NCI-H2196 treated with DMSO at 0.1 percent for 48 hours (cell line): ENCODE measurements at regions not wholly inside any gene's neighbourhood (a gene's known extent, or its start where the extent isn't known, plus 50 kb on each side); places are given as distances from the start of the nearest gene placed in this dataset.
"Not testable (repeated sequence)": the region's sequence is repeated elsewhere in the genome, so short reads cannot be mapped to it uniquely, and the experiment has no call there.

Experiments
- DNase-seq: peaks from one replicate; lab custom pipeline; 2025; ENCODE audit not compliant: unreplicated experiment; lab: John Stamatoyannopoulos, UW

DNA sequence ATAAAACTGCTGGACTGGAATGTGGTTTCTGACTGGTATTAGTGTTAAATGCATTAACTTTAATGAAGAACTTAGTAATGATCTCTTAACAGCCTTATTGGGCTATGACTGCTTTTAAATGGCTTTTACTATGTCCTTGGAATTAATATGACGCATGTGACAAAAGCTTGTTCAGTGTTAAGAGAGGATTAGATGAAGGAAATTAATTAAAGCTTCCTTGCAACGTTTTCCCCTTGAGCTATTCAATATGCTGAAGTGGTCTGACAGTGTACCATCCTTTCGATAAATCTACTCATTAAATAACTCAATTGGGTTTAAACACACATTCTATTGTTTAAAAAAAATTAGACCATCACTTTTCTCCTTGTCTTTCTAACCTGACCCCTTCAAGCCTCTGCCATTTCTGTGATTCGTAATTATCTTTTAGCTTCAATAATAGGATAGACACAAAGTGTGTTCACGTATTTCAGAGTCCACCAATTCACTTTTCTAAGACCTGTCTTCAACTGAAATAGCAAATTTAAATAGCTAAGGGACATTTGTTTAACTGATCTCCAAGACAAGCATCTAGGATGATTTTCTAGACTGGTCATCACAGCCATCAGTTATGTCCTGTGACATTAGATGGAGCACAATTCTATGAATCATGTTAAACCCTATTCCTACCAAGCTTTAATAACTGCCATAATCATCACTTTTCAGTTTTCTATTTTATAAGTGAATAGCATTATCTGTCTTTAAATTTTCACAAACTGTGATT lies 1258.0 kb upstream of the CDH9 start:
- DNase-seq: no peak

DNA sequence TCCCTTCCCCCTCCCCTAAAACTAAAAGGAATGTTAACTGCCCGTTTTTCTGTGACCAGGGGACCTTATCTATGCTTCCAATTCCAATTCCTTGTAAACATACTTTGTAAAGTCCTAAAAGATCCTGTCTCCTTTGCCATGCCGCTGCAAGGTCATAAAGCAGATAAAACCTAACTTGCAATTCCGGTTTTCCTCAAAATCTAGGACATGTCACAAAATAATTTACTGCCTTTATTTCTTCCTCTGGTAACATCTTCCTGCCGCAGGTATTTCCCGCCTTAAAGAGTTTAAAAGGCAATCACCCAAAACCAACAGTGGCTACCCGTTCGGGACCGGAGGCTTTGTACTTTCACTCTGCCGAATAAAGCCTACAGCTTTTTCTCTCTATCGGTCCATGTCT lies 1248.6 kb upstream of the CDH9 start:
- not testable (repeated sequence) for DNase-seq

DNA sequence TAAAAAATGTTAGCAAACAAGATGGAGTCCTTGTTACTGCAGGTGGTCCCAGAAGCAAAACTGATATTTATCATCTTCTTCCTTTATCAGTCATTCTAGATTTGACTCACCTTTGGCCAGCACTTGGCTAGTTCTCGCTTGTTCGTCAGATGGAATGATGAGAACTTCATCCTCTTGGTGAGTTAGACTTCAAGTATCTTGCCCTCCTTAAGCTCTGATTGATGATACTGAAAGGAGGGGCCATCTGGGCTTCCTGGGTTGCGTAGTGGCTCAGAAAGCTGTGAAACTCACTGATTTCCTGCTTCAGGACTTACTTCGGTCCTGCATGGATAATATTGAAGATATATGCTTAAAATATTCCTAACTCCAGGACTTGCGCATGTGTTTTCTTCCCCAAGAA lies 1248.2 kb upstream of the CDH9 start:
- no peak for DNase-seq

DNA sequence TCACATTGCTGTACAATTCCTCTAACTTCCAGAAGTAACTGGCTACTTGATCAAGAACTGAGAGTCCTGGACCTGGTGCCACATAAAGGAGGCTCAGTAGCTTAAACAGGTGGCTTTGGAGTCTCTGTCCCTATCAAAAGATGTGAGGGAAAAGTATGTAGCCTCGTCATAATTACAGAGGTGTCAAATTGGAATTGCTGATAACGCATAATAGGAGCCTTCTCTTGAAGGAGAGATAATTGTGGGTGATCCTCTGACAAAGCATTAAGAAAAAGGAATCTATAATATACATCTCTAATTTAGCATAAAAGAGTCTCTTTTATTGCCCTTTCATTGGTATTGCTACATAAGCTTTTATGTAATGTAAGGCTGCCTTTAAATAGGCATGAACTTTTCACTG lies 1246.4 kb upstream of the CDH9 start:
- no peak for DNase-seq

DNA sequence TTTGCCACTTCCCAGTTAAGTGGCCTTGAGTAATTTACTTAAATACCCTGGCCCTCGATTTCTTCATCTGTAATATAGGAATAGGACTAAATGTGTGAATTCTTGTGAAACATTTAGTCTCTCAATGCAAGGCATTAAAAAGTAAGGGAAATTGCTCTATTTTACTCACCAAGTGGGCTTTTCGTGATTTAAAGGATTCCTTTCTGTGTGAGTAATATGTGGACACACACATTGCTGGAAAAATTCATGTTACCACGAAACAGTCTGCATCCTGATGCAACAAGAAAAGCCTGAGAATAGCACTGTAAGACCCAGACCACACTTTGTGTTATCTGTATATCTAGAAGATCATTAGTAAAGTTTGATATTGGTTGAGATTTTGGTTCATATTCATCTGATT lies 1243.0 kb upstream of the CDH9 start:
- no peak for DNase-seq

DNA sequence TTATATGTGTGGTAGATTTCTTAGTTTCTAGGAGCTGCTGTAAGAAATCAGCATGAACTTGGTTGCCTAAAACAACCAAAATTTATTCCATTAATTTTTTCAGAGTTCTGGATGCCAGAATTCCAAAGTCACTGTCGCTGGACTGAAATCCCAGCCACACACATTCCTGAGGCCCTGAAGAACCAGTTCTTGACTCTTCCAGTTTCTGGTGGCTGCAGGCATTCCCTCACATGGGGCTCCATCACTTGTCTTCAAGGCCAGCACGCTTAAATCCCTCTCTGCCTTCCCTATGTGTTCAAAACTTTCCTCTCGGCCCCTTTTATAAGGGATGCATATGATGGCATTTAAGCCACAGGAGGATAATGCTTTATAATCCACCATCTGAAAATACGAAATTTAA lies 1237.5 kb upstream of the CDH9 start:
- no peak for DNase-seq

DNA sequence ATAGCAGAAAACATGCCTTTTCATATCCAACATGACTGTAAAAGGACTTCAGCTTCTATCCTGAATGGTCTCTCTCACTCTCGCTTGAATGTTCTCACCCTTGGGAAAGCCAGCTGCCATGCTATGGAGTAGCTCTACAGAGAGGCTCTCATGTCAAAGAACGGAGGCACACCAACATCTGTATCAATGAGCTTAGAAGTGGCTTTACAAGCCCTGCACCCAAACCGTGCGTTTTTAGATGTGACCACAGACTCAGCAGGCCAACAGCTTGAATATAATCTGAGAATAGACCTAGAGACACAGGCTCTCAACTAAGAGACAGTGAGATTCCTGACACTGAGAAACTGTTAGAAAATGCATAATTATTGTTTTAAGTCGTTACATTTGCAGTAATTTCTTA lies 1231.6 kb upstream of the CDH9 start:
- DNase-seq: no peak

DNA sequence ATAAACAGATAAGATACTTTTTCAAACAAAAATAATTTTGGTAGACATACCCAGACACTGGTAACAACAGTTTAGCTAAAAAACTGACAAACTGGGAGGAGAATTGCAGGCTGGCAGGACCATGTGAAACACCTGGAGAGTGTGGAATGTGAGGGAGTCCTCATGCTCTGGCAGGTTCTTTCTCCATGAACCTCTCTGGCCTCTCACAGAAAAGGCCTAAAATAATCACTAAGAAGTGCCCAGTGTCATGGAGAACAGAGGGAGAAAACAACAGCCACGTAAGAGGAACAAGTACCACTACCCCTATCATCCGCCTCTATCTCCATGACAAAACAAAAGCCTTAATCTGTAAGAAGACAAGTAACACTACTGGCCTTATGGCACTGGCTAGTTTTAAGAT lies 1227.5 kb upstream of the CDH9 start:
- DNase-seq: no peak

DNA sequence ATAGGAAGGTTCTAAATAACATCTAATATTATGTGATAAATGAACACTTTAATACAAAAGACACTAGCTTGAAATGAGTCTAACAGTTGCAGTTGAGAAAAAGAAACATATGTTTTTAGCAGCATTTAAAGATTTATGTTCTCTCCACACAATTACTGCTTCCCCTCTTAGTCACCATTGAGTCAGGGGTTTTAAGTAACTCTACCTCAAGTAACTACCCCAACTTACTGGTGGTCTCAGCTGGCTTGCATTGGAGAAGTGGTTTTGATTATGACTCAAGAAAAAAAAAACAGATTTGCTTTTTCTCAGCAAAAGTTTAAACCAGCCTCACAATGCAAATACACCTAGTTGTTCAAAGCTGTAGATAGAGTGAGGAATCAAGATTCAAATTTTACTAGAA lies 1216.5 kb upstream of the CDH9 start:
- DNase-seq: no peak

DNA sequence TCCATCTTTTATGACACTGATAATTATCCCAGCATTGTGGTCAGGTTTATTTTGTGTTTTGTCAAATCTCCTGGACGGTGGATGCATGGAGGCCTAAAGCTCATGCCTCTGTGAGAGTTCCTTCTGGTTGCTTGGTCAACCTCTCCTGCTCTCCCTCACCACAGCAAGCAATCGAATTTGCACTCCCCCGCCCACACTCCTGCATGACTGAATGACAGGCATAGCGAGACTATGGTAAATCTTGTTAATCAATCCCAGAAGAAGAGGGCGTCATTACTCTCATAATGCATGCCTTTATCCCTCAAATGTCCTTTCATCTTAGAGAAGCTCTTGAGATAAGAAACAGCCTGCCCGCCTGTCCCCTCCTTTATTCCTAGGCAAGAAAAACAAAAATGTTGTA lies 1215.0 kb upstream of the CDH9 start:
- DNase-seq: no peak

DNA sequence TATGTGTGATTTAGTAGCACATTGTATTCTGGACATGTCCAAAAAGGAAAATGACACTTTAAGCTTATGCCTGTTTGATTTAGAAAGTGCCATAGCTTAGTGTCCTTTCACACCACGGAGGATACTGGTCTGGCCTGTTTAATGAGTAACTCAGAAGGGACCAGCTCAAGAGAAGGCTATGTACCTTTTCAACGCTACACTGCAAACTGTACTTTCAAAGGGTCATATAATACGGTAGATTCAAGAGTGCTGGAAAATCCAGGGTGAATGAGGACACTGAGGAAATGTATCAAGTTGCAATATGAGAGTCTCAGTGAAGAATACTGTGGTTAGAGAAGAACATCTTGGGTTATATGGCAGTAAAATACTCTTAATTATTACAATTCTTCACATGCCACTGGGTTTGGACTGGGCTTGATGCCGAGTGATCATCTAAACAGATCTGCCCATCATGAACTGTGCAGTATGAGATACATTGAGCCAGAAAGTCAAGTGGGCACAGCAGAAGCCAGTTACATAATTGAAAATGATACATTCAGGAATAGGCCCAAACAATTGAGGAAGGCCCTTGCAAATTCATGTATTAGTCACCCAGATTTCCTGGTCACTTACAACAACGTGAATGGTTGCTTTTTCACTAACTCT lies 1211.5 kb upstream of the CDH9 start:
- DNase-seq: no peak

DNA sequence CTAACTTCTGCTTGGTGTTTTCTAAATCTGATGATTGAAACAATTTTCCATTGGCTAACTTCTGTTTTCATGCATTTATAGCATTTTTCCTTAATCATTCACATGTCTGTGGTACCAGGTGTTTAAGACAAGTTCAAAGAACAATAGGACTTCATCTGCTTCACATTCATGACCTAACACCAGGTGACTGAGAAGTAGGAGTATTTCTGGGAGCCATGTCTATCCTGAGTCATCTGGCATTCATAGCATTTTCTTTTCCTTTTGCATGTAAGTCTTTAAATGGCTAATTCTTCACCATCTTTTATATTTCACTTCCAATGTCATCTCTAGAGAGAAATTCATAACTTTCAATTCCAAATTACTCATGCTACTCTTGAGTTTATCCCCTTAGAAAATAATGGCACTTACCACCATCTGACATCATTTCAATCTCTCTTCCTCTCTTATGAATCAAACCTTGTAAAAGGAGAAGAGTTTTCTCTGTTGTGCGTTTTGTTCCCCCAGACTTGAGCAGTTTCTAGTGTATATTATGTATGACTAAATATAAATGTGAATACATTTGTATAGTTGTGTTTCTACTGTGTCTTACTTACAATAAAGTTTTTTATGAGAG lies 1196.1 kb upstream of the CDH9 start:
- DNase-seq: no peak

DNA sequence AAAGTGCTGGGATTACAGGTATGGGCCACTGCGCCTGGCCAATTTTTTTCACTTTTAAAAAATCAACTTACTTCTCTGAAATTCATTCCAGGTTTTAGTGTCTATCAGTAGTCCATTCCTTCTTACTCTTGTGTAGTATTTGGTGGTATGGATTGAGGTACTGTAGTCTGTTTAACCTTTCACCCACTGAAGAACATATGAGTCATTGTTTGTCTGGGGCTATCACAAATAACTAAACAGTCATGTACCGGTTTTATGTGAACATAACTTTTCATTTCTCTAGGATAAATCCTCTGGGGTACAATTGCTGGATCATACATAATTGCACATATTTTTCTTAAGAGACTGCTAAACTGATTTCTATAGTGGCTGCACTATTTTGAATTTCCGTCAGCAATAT lies 1188.0 kb upstream of the CDH9 start:
- no peak for DNase-seq

DNA sequence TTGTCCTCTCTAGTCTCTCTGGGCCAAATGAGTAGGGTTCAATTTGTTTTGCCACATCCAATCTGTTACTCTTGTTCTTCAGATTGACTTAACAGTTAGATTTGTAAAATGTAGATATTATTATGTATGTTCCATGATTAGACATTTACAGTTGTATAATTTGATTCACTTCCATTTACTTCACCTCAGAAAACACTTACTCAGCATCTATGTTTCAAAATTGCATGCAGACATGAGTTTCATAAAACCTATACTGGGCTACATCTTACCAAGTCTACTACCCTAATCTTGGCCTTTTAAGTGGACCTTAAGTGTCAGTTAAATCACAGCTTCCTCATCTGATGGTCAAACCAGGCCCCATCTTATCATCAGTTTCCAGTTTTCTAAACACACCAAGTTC lies 1181.2 kb upstream of the CDH9 start:
- no peak for DNase-seq

DNA sequence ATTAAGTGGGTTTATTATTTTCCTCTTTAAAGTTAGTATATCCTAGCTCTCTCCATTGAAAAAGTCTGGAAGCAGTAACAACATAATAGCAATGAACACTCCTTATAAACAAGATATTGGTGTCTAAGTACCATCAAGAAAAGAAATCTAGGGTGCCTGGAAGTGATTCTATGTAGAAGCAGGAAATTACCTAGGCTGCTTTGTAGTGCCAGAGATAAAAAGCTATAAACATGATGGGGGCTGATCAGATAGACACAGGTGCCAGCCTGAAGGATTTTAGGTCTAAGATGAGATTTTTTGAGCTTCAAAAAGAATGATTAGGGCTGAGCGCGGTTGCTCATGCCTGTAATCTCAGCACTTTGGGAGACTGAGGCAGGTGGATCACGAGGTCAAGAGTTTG lies 1179.3 kb upstream of the CDH9 start:
- DNase-seq: no peak

DNA sequence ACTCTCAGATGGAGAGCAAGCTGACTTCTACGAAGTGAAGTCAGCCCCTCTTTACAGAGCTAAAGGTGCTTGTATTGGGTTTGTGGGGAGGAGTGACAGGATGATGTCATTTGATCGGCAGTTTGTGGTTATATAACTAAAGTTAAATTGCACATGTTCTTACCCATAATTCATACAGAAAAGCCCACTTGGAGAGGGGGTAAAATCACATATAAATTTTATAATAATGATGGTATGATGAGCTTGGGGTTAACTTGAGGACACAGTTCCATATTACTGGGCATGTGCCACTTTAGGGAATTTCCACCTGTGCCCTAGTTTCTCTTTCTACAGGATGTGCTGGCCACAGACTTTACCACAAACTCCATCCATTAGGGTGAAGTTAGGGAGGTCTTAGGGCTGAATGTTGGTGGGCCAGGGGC lies 1178.6 kb upstream of the CDH9 start:
- no peak for DNase-seq

DNA sequence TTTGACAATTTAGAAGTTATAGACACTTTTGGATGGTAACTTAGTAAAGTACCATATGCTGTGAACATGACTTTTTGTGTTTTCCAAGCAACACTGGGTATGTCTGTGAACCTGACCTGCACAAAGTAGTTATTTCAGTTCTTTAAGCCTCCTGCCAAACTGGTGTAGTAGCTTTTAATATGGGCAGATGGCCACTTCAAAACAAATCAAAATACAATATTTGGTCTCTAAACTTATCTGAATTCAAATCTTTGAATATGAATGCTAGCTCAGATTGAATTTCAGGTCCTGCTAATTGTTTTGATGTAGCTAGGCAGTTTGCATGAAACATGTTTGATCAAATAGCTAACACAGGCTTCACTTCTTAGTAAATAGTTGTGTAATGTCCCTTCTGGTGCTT lies 1176.7 kb upstream of the CDH9 start:
- no peak for DNase-seq

DNA sequence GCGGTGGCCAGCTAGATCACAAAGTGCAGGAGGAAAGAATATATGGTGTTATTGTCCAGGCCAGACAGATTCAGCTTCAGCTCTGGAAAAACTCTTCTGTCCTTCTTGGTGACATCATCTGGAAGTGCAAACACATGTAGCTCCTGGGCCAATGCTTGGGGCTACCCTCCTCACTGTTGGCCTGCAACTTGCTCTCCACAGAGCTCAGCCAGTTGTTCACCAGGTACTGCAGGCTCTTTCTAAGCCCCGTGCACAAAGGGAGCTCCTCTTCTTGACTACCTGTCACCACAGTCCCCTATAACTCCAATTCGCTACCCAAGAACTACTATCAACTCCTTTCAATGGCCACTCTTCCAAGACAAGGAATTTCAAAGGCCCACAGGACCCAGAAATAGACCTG lies 1175.9 kb upstream of the CDH9 start:
- no peak for DNase-seq

DNA sequence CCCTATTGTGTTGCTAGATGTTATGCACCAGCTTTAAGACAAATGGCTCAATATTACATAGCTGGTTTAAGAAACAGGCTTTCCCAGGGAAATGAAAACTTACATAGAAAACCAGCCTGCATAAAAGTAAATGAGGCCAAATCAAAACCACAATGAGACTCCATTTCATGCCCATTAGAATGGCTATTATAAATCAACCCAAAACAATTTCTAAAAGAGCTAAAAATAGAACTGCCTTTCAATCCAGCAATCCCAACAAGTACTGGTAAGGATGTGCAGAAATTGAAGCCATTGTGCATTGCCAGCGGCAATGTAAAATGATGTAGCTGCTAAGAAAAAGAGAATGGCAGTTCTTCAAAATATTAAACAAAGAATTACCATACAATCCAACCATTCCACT lies 1170.0 kb upstream of the CDH9 start:
- no peak for DNase-seq

DNA sequence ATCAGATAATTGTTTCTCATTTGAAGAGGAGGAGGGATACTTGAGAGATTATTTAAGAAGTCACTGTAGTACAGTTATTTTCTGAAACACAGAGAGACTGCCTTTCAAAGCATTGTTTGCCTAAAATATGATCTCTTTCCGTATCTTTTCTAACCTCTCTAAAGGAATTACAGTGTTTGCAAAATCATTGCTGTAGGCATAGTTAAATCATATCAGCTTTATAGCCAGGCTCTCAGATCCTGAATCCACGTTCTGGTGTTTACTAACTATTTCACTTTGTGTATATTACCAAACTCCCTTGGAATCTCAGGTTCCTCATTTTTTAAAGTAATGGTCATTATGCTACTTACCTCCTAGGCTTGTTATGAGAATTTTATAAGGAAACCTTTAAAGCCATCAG lies 1151.6 kb upstream of the CDH9 start:
- no peak for DNase-seq

DNA sequence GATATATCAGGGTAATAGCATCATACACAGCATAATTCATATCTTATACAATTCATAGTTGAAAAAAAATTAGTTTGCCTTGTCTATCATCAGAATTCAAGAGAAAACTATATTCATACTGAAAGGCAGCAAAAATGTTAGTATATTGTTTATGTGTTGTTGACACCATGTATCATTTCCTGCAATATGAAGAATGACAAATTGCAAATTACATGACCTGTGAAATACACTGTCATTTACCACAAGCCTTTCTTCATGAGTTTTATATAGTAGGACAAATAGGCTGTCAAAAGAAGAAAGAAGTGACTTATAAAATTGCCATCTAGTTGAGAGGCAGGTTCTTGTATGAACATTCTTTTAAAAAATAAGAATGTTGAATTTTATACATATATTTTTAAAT lies 1136.3 kb upstream of the CDH9 start:
- DNase-seq: no peak

DNA sequence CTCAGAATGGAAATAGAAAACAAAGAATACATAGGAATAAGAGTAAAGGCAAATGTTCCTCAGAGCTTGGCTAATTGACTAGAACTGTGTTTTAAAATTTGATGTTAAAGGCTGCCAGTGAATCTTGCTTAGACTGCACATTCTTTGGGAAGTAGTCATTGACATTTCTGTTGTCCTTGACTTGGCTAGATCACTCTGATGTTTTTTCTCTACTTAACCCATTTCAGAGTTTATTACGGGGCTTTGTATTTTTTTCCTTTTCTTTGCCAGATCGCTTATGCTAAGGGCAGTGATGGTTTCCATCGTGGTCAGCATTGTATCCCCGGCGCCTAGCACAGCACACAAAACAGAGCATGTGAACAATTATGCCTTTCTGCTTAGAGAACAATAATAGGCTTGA lies 1126.7 kb upstream of the CDH9 start:
- no peak for DNase-seq

DNA sequence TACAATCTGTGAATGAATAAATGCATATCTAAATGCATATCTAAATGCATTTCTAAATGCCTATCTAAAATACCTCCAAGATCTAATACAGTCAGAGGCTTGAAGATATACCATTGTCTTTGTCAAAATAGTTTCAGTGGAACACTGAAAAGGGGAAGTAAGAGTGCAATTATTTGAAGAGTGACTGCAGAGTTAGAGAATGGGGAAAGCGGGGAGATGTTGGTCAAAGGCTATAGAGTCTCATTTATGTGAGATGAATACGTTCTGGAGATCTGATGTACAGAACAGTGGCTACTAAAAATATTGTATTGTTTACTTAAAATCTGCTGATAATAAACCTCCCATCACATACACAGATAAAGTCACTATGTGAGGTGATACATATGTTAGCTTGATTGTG lies 1126.2 kb upstream of the CDH9 start:
- DNase-seq: no peak
